GM23338 (cell line): ENCODE measurements at regions not wholly inside any gene's neighbourhood (a gene's known extent, or its start where the extent isn't known, plus 50 kb on each side); places are given as distances from the start of the nearest gene placed in this dataset.

Source experiments
- CREB1 ChIP-seq: fragments of 250-450 bp; sonication (Bioruptor Pico); IDR thresholded peaks from 2 replicates; pipeline ENCODE4 v1.5.0; 2020; ENCODE audit warnings: low read depth, mild to moderate bottlenecking, moderate library complexity
- CTCF ChIP-seq, 2 experiments: fragments of 200-600 bp in 1 of 2; sonication (generic) in 1 of 2; conservative IDR thresholded peaks; 2 replicates each; pipeline versions ENCODE4 v1.5.1 to v1.6.1; 2016 to 2017; ENCODE audit warnings: antibody characterized with exemption in 2 of 2, low read depth in 2 of 2, mild to moderate bottlenecking in 2 of 2, moderate library complexity in 1 of 2
- ETS1 ChIP-seq: IDR thresholded peaks from 2 replicates; pipeline ENCODE4 v1.6.1; 2016; ENCODE audit warnings: antibody characterized with exemption
- EZH2 ChIP-seq: fragments of 200-600 bp; sonication (generic); IDR thresholded peaks from one replicate; pipeline ENCODE4 v1.8.0; 2017; ENCODE audit warnings: antibody characterized with exemption, mild to moderate bottlenecking, low read depth; ENCODE audit not compliant: unreplicated experiment
- EZH2phosphoT487 ChIP-seq: fragments of 200-600 bp; sonication (generic); IDR thresholded peaks from one replicate; pipeline ENCODE4 v1.8.1; 2018; ENCODE audit warnings: antibody characterized with exemption; ENCODE audit not compliant: unreplicated experiment
- JUNB ChIP-seq: IDR thresholded peaks from one replicate; pipeline ENCODE4 v1.6.1; 2016; ENCODE audit warnings: antibody characterized with exemption; ENCODE audit not compliant: unreplicated experiment
- NANOG ChIP-seq: IDR thresholded peaks from 2 replicates; pipeline ENCODE4 v1.6.1; 2016; ENCODE audit warnings: antibody characterized with exemption, borderline replicate concordance
- POLR2AphosphoS5 ChIP-seq: IDR thresholded peaks from 2 replicates; pipeline ENCODE4 v1.6.1; 2016; ENCODE audit warnings: antibody characterized with exemption, low read depth
- REST ChIP-seq: IDR thresholded peaks from one replicate; pipeline ENCODE4 v1.6.1; 2018; ENCODE audit warnings: antibody characterized with exemption; ENCODE audit not compliant: unreplicated experiment
- STAT1 ChIP-seq: IDR thresholded peaks from one replicate; pipeline ENCODE4 v1.6.1; 2016; ENCODE audit warnings: antibody characterized with exemption; ENCODE audit not compliant: unreplicated experiment
- ZNF114 ChIP-seq: fragments of 250-450 bp; sonication (Bioruptor Pico); IDR thresholded peaks from 2 replicates; pipeline ENCODE4 v1.5.0; 2020; ENCODE audit warnings: mild to moderate bottlenecking, moderate library complexity
- ZNF331 ChIP-seq: fragments of 250-450 bp; sonication (Bioruptor Pico); IDR thresholded peaks from 2 replicates; pipeline ENCODE4 v1.5.0; 2020; ENCODE audit warnings: low read depth, mild to moderate bottlenecking, moderate library complexity
- ZNF462 ChIP-seq: fragments of 250-450 bp; sonication (Bioruptor Pico); IDR thresholded peaks from 2 replicates; pipeline ENCODE4 v1.5.0; 2020; ENCODE audit warnings: mild to moderate bottlenecking, moderate library complexity

GRCh38 chr5:36356915-36357314 is 55.2 kb upstream of the RANBP3L start:
- TF ChIP-seq CTCF (conservative IDR thresholded peaks at IDR 0.05; ENCODE audit: low read depth in 2 of 2) (no peak), POLR2AphosphoS5 (no peak), STAT1 (no peak), EZH2phosphoT487 (no peak), EZH2 (no peak), JUNB (no peak), CREB1 (CRISPR knock-in tag) (no peak), REST (no peak), ZNF331 (no peak), NANOG (no peak), ETS1 (no peak), ZNF114 (CRISPR knock-in tag) (no peak), ZNF462 (CRISPR knock-in tag) (no peak)
